ENCODE measurements at regions not wholly inside any gene's neighbourhood (a gene's known extent, or its start where the extent isn't known, plus 50 kb on each side); places are given as distances from the start of the nearest gene placed in this dataset.
"Not testable (repeated sequence)": the region's sequence is repeated elsewhere in the genome, so short reads cannot be mapped to it uniquely, and the experiment has no call there.

GRCh38 chr6:169118346-169118830 is 135.3 kb downstream of the THBS2 start:
- no peak overlapping the region for H3K4me3 Mint-ChIP-seq
- Histone ChIP-seq H3K27ac (ENCODE audit: low read depth in 1 of 2, low read length in 2 of 2) (no peak overlapping the region), H3K4me1 (ENCODE audit: insufficient read depth, low read length) (no peaks in the 10 kb centered on the region), H3K36me3 (ENCODE audit: insufficient read depth, low read length) (no peaks in the 10 kb centered on the region), H3K27me3 (ENCODE audit: control insufficient read depth in 1 of 2, insufficient read depth in 2 of 2, low read length in 2 of 2) (no peaks in the 10 kb centered on the region), H3K9me3 (ENCODE audit: control insufficient read depth in 1 of 2, insufficient read depth in 1 of 2, low read length in 2 of 2) (no peaks in the 10 kb centered on the region), H3K4me3 (ENCODE audit: low read length) (no peak overlapping the region)
- H3K36me3 Mint-ChIP-seq (ENCODE audit: low read depth), result no peaks in the 10 kb centered on the region
- no peak for ATAC-seq (ENCODE audit: poor library complexity)
- H3K9me3 Mint-ChIP-seq, result no peaks in the 10 kb centered on the region
- H3K27ac Mint-ChIP-seq, result no peak overlapping the region
- CTCF ChIA-PET, result no interaction called here
- POLR2A ChIA-PET, result no interaction called here
- DNase-seq, result no peak
- TF ChIP-seq CTCF (IDR thresholded peaks at IDR 0.05), result no peak
- intact Hi-C loops (cut with DNase I, micrococcal nuclease), result no loop called here
- no peaks in the 10 kb centered on the region for H3K4me1 Mint-ChIP-seq (ENCODE audit: low read depth)
- H3K27me3 Mint-ChIP-seq, result no peaks in the 10 kb centered on the region

- ChIA-PET CTCF (no interaction called here), POLR2A (no interaction called here)
- intact Hi-C loops (cut with DNase I, micrococcal nuclease), result no loop called here
- no peak for DNase-seq
- H3K9me3 ChIP-seq (ENCODE audit: control insufficient read depth in 1 of 2, insufficient read depth in 1 of 2, low read length in 2 of 2), result no peaks in the 10 kb centered on the region
- no peak overlapping the region for H3K4me3 ChIP-seq (ENCODE audit: low read length)
- ATAC-seq (ENCODE audit: poor library complexity), result no peak
- no peaks in the 10 kb centered on the region for H3K27me3 ChIP-seq (ENCODE audit: control insufficient read depth in 1 of 2, insufficient read depth in 2 of 2, low read length in 2 of 2)
- H3K36me3 ChIP-seq (ENCODE audit: insufficient read depth, low read length), result no peaks in the 10 kb centered on the region
- Mint-ChIP-seq H3K27ac (no peak overlapping the region), H3K4me3 (no peak overlapping the region), H3K27me3 (no peaks in the 10 kb centered on the region), H3K9me3 (no peaks in the 10 kb centered on the region), H3K36me3 (ENCODE audit: low read depth) (no peaks in the 10 kb centered on the region), H3K4me1 (ENCODE audit: low read depth) (no peaks in the 10 kb centered on the region)
- TF ChIP-seq CTCF (IDR thresholded peaks at IDR 0.05), result no peak
- no peak overlapping the region for H3K27ac ChIP-seq (ENCODE audit: low read depth in 1 of 2, low read length in 2 of 2)
- no peaks in the 10 kb centered on the region for H3K4me1 ChIP-seq (ENCODE audit: insufficient read depth, low read length)
Observed at GRCh38 chr6:169117663-169118062, 136.0 kb downstream of the THBS2 start.

- intact Hi-C loops (cut with DNase I, micrococcal nuclease), result no loop called here
- no peak overlapping the region for H3K4me3 ChIP-seq (ENCODE audit: low read length)
- H3K4me1 ChIP-seq (ENCODE audit: insufficient read depth, low read length), result no peaks in the 10 kb centered on the region
- ChIA-PET POLR2A (interaction anchor here (0.6 kb wide), 1 partner anchor 593 kb away, joined by 3 read pairs; no protein-coding TSS in a partner anchor), CTCF (no interaction called here)
- H3K27me3 Mint-ChIP-seq, result no peaks in the 10 kb centered on the region
- no peak for TF ChIP-seq CTCF (IDR thresholded peaks at IDR 0.05)
- no peaks in the 10 kb centered on the region for H3K4me1 Mint-ChIP-seq (ENCODE audit: low read depth)
- H3K36me3 Mint-ChIP-seq (ENCODE audit: low read depth), result no peaks in the 10 kb centered on the region
- no peak overlapping the region for H3K4me3 Mint-ChIP-seq
- H3K27ac Mint-ChIP-seq, result no peak overlapping the region
- DNase-seq (no peak), ATAC-seq (ENCODE audit: poor library complexity) (no peak)
- no peaks in the 10 kb centered on the region for H3K27me3 ChIP-seq (ENCODE audit: control insufficient read depth in 1 of 2, insufficient read depth in 2 of 2, low read length in 2 of 2)
- H3K27ac ChIP-seq (ENCODE audit: low read depth in 1 of 2, low read length in 2 of 2), result no peak overlapping the region
- no peaks in the 10 kb centered on the region for H3K9me3 Mint-ChIP-seq
- no peaks in the 10 kb centered on the region for H3K9me3 ChIP-seq (ENCODE audit: control insufficient read depth in 1 of 2, insufficient read depth in 1 of 2, low read length in 2 of 2)
- H3K36me3 ChIP-seq (ENCODE audit: insufficient read depth, low read length), result no peaks in the 10 kb centered on the region
Observed at GRCh38 chr6:169115632-169116031, 138.0 kb downstream of the THBS2 start.

GRCh38 chr6:169114632-169115031 is 139.0 kb downstream of the THBS2 start:
- H3K4me1 ChIP-seq (ENCODE audit: insufficient read depth, low read length); H3K27ac ChIP-seq (ENCODE audit: low read depth in 1 of 2, low read length in 2 of 2); H3K4me3 Mint-ChIP-seq; POLR2A ChIA-PET; ATAC-seq (ENCODE audit: poor library complexity); H3K27me3 Mint-ChIP-seq; H3K9me3 Mint-ChIP-seq; H3K4me3 ChIP-seq (ENCODE audit: low read length); CTCF ChIA-PET; H3K9me3 ChIP-seq (ENCODE audit: control insufficient read depth in 1 of 2, insufficient read depth in 1 of 2, low read length in 2 of 2); H3K27me3 ChIP-seq (ENCODE audit: control insufficient read depth in 1 of 2, insufficient read depth in 2 of 2, low read length in 2 of 2); DNase-seq; H3K4me1 Mint-ChIP-seq (ENCODE audit: low read depth); H3K36me3 ChIP-seq (ENCODE audit: insufficient read depth, low read length); H3K36me3 Mint-ChIP-seq (ENCODE audit: low read depth); H3K27ac Mint-ChIP-seq; intact Hi-C loops (cut with DNase I, micrococcal nuclease): not testable (repeated sequence)
